HG03097 (cell line): ENCODE measurements at regions not wholly inside any gene's neighbourhood (a gene's known extent, or its start where the extent isn't known, plus 50 kb on each side); places are given as distances from the start of the nearest gene placed in this dataset.

ENCODE experiments used
- ATAC-seq: cut with Tn5 transposase; IDR thresholded peaks from one replicate; pipeline ENCODE4 v1.9.1; 2021; ENCODE audit not compliant: unreplicated experiment, low FRiP score

DNA sequence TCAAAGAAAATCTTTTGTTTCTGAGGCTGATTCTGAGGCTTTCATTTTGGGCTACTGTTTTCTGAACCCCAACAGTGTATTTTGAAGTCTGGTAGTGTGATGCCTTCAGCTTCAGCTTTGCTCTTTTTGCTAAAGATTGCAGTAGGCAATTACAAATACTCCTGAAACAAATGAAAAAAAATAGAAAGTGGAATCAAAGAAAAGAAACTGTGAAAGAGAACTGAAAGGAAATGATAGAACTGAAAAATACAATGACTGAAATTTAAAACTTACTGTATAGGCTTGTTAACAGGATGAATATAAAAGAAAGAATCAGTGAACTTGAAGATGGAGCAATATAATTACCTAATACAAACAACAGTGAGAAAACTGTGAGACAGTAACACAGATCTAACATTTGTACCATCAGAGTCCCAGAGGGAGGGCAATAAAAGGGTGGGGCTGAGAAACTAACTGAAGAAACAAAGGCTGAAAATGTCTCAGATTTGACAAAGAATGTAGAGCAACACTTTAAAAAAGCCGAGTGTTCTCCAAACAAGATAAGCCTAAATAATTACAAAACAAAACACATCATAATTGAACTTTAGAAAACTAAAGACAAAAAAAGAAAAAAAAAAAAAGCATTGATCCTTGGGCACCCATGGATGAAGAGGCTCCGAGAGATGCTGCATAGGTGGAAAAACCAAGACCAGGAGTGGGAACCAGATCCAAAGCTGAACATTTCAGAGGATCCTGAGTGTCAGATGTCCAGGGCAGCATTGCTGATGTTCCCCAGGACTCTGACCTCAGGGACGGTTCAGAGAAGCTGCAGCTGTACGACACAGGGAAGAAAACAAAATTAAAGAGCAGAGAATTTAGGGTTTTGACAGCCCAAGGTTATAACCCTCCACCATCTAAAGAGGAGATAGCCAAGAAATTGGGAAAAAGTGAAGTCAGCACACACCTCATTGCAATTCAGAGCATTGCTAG lies 223.2 kb upstream of the IGFBP3 start:
- no peak for ATAC-seq

DNA sequence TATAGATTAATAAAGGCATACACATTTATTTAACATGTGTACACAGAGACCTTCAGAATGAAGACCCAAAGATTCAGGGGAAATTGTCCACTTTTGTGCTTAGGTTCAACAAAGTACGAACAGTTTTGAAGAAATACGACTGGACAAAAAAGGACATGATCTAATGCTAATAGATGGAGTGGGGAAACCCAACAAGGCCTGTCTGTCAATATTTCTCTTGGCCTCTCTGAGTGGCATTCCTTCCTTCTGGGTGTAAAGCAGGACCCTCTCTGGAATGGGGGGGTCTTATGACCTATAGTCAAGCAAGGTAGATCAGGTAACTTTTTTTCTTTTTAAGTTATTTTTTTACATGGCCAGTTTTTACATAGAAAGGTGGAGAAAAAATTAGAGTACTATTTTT lies 222.3 kb upstream of the IGFBP3 start:
- ATAC-seq: no peak

- no peak for ATAC-seq
Measured at GRCh38 chr7:46139079-46139478, 218.0 kb upstream of the IGFBP3 start.

GRCh38 chr7:46137725-46138124 lies 216.7 kb upstream of the IGFBP3 start:
- ATAC-seq: no peak

DNA sequence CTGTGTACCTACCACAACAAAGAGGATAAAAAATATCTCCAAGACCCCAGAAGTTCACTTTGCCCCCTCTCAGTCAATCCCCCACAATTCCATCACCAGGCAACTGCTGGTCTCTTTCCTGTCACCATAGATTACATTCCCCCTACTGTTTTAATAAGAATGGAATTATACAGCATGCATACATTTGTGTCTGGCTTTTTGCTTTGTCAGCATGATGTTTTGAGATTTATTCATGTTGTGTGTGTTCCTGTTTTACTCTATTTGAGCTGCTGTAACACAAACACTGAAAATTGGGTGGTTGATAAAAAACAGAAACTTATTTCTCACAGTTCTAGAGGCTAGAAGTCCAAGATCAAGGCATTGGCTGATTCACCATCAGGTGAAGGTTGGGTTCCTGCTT lies 214.5 kb upstream of the IGFBP3 start:
- no peak for ATAC-seq

GRCh38 chr7:46134795-46135194 lies 213.7 kb upstream of the IGFBP3 start:
- no peak for ATAC-seq

DNA sequence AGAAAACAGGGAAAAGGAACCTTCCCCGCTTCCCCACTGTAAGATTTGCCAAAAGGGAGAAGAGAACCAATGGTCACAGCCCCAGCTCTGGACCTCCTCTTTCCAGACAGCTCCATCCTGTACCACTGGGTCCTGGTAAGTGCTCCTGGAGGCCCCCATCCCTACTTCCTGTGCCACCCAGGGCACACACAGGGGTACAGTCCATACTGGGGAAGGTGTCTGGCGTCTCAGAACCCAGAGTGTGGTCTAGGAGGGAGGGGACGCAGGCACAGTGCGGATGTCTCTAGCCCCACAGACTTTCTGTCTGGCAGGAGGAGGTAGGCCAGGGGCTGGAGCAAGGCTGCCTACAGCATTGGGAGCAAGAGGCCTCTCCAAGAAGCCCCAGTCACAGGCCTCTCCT lies 213.3 kb upstream of the IGFBP3 start:
- no peak for ATAC-seq

DNA sequence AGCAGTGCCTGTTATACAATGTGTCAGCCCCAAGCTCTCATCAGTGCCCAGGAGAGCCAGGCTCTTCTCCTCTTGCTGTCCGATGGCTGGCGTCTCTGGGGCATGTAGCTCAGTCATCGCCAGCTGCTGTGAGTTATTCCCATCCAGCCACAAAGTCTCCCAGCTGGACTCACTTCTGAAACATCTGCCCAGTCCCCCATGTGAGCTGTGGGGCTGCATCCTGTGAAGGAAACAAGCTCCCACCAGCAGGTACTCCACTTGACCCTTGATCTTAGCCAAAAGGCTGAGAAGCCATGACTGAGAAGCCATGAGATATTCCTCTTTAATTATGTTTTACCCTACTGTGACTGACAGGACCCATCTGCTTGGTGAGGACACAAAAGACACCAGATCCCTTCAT lies 212.7 kb upstream of the IGFBP3 start:
- no peak for ATAC-seq

DNA sequence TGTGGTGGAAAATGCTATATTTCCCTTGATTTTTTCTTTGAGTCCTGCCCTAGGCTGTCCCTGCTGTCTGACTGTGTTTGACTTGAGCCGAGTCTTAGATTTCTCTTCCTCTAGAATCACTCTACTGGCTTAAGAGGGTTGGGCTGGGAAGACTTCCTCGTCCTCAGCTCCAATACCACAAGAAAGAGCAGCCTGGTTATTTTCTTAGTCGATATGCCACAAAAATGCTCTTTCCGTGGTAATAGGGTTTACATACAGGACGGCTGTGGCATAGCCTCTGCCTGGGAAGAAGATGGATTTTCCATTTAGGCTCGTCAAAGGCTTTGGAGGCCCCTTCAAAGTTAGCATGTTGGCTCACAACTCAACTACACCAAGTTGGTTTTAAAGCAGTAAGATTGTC lies 212.0 kb upstream of the IGFBP3 start:
- no peak for ATAC-seq

DNA sequence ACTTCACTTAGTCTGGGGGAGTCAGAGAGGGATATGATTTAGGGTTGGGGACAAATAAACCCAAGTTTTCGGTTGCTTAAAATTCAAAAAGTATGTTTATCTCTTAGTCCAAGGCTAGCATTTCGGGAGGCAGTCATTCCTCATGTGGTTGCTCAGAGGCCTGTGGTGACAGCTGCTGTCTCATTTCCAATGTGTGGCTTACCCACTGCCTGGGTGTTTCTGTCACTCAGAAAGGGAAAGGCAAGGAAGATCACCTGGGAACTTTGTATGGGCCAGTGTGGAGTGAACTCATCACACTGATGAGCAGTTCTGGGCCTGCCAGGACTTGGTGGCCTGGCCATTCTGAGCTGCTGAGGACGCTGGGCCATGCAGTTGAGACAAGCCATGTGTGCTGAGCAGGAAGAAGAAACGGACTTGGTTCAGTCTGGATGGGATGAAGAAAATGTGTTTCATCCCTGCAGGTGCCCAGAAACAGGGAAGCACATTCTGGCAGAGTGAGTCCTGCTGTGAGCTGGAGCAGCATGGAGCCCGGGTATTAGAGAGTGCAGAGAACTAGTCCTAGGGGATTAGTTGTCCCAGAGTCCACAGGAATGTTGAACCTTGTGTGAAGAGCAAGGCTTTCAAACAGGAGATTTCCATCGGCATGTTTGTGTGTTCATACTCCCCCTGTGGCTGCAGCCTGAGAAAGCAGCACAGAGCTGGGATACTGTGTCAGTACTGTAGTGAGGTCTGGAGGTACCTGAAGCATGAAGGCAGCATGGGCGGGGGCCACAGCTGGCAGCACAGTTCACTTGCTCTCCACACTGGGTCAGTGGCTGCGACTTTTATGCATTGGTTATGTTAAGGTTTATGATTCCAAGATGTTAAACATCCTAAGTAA lies 211.1 kb upstream of the IGFBP3 start:
- ATAC-seq: no peak

GRCh38 chr7:46129831-46130230 lies 208.8 kb upstream of the IGFBP3 start:
- no peak for ATAC-seq

DNA sequence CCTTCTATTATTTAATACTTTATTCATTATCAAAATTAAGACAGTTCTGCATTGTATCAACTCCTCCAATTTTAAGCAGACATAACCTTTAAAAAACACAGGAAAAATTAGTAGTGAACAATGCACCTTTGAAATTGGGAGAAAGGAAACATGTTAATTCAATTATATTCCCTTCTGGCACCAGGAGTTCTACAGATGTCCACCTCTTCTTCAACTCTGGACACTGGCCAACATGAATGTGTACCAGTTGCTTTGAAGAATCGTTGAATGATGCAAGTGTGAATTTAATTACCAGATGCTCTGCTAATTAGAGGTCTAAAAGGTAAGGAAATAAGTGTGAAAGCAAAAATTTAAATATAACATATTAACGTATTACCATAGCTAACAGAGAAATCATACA lies 206.7 kb upstream of the IGFBP3 start:
- ATAC-seq: no peak

DNA sequence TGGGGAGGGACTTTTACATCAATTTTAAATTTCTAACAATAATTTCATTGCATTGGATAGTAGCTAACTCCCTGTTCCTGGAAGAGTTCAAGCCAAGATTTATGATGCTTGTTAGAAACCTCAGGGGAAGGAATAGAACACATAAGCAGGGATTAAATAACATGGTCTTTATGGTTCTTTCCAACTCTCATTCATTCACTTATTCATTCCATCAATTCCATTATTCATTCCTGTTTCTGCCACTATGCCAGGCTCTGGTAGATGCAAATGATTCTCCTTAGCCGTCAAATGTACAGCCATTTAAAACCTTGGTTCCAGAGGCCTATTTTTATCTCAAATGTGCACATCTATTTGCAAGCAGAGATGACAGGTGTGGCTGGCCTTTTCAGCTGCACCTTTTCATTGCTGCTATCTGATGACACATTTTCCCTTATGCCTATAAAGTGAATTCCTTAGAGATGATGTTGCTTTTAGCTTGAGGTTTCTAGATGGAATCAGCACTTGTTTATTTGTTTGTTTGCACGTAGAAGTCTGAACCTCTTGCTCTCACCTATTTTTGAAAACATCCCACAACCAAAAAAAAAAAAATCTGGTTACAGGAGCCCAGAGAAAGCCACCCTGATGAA lies 205.7 kb upstream of the IGFBP3 start:
- ATAC-seq: no peak

DNA sequence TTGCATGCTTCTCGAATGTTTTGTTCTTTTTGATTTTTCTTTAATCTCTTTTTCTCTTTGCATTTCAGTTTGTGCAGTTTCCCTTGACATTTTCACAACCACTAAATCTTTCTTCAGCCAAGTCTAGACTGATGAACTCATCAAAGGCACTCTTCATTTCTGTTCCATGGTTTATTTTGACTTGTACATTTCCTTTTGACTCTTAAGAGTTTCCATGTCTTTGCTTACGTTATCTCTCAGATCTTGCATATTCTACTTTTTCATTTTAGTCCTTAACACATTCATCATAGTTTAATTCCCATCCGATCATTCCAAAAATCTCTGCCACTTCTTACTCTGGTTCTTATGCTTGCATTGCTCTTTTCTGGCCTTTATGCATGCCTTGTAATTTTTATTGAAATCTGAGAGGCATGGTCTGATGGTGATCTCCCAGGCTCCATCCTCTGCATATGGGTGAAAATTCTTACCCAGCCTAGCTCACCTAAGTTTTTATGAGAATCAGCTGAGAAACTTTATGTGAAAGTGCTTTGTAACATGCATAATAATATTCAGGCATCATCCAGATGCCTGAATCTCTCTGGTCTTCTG lies 202.8 kb upstream of the IGFBP3 start:
- ATAC-seq: no peak

- ATAC-seq: no peak
Measured at GRCh38 chr7:46115410-46115809, 194.3 kb upstream of the IGFBP3 start.

DNA sequence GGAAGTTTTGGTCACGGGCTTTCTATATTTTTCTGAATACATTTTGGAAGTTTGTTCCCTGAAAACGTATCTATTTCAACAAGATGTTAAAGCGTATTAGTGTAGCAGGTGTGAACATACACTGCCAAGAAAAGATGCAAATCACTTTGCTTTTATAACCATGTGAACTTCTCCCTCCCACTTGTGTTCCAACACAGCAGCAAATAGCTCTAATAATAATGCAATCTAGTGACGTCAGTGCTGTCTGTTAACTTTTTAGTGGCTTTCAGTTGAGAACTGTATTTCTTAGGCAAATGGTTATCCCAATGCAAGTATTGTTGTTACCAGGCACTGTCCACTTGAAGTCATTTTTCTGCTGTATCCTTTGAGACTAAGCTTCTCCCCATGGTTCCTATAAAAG lies 188.4 kb upstream of the IGFBP3 start:
- no peak for ATAC-seq

DNA sequence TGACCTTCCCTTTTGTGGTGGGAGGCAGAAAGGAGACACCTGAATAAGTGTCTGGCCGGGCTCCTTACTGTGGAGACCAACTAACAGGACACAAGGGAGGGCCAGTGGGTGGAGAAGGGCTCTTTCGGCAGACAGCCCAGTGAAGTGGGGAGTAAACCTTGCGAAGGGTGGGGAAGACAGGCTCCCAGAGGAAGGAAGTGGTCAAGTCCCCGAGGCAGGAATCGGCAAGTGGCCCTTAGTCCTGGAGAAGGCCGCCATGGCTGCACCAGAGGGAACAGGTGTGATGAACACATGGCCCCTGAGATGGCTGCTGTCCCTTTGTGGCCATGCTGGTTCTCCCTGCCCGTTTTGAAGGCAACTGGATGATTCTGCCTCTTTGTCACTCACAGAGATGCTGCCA lies 187.2 kb upstream of the IGFBP3 start:
- no peak for ATAC-seq

DNA sequence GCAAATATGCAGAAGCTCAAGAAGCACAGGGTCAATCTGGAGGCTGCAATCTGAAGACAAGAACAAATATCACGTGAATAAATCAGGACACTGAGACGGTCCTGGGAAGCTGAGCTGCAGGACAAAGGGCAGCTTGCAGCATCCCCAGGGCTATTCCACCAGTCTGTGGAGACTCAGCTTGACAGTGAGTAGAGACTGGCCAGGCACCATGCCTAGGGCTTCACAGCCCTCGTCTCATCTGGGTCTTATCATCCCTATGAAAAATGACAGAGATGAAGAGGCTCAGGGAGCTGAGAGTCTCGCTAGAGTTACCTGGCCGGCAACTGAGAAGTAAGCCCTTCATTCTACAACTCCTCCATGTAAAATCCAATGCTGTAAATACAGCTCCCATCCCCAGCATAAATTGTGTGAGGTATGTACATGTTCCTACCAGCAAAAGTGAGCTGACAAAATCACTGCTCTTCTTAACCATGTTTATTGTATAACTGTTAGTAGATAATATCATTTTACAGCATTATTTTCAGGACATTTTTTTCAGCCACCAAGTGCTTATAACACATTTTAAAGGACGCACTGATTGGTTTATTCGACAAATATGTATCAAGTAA lies 186.6 kb upstream of the IGFBP3 start:
- ATAC-seq: no peak

GRCh38 chr7:46100521-46100920 lies 179.4 kb upstream of the IGFBP3 start:
- no peak for ATAC-seq

- ATAC-seq: no peak
Measured at GRCh38 chr7:46099076-46099475, 178.0 kb upstream of the IGFBP3 start.
